Osteoblast (primary cell): ENCODE measurements at regions not wholly inside any gene's neighbourhood (a gene's known extent, or its start where the extent isn't known, plus 50 kb on each side); places are given as distances from the start of the nearest gene placed in this dataset.

Experiments
- DNase-seq: peaks from one replicate; pipeline ENCODE4 v3.0.0; 2011; ENCODE audit warnings: low spot score, mixed read lengths; ENCODE audit not compliant: insufficient read length; ENCODE audit errors: missing footprints
- H2AFZ ChIP-seq: 2 replicates; pipeline ENCODE4 v1.6.0; 2011; ENCODE audit warnings: mild to moderate bottlenecking, low read length
- H3K27ac ChIP-seq: 2 replicates; pipeline ENCODE4 v1.5.1; 2011; ENCODE audit warnings: mild to moderate bottlenecking, low read depth, low read length, moderate library complexity
- H3K27me3 ChIP-seq: 2 replicates; pipeline ENCODE4 v1.6.0; 2012; ENCODE audit warnings: mild to moderate bottlenecking, control low read depth, inconsistent platforms, low read length, moderate library complexity; ENCODE audit not compliant: insufficient read depth
- H3K36me3 ChIP-seq: 2 replicates; pipeline ENCODE4 v1.5.1; 2011; ENCODE audit warnings: mild to moderate bottlenecking, low read length, control low read depth, moderate library complexity; ENCODE audit not compliant: insufficient read depth
- H3K4me1 ChIP-seq: 2 replicates; pipeline ENCODE4 v1.5.1; 2011; ENCODE audit warnings: mild to moderate bottlenecking, low read length, control low read depth, moderate library complexity; ENCODE audit not compliant: insufficient read depth
- H3K4me2 ChIP-seq: 2 replicates; pipeline ENCODE4 v1.6.0; 2011; ENCODE audit warnings: mild to moderate bottlenecking, low read length; ENCODE audit not compliant: insufficient read depth
- H3K4me3 ChIP-seq: fragments of 200-600 bp; sonication (generic); 3 replicates; pipeline ENCODE4 v1.5.1; 2012; ENCODE audit warnings: mild to moderate bottlenecking, low read length, inconsistent platforms; ENCODE audit not compliant: insufficient read depth
- H3K79me2 ChIP-seq: 2 replicates; pipeline ENCODE4 v1.6.0; 2012; ENCODE audit warnings: mild to moderate bottlenecking, low read length, control low read depth, inconsistent platforms; ENCODE audit not compliant: insufficient read depth
- H3K9me3 ChIP-seq: 2 replicates; pipeline ENCODE4 v1.5.1; 2011; ENCODE audit warnings: low read depth, low read length, control low read depth
- H4K20me1 ChIP-seq: 2 replicates; pipeline ENCODE4 v1.6.0; 2012; ENCODE audit warnings: mild to moderate bottlenecking, low read length, control low read depth; ENCODE audit not compliant: insufficient read depth
- TF ChIP-seq, protein P1 (sequence below): IDR thresholded peaks from 2 replicates; pipeline ENCODE4 v1.5.1; 2011; ENCODE audit warnings: mild to moderate bottlenecking, low read depth, low read length, moderate library complexity; ENCODE audit errors: extremely low read depth

- H3K27ac ChIP-seq: no peak overlapping the region
- H3K27me3 ChIP-seq: peaks cover 6% of the 10 kb centered on the region
- H4K20me1 ChIP-seq: no peaks in the 10 kb centered on the region
- no peak for DNase-seq
- H3K9me3 ChIP-seq: no peaks in the 10 kb centered on the region
- H3K4me1 ChIP-seq: peaks cover 19% of the 10 kb centered on the region
- H3K4me3 ChIP-seq: no peak overlapping the region
- H3K4me2 ChIP-seq: no peak overlapping the region
- TF ChIP-seq, protein P1, sequence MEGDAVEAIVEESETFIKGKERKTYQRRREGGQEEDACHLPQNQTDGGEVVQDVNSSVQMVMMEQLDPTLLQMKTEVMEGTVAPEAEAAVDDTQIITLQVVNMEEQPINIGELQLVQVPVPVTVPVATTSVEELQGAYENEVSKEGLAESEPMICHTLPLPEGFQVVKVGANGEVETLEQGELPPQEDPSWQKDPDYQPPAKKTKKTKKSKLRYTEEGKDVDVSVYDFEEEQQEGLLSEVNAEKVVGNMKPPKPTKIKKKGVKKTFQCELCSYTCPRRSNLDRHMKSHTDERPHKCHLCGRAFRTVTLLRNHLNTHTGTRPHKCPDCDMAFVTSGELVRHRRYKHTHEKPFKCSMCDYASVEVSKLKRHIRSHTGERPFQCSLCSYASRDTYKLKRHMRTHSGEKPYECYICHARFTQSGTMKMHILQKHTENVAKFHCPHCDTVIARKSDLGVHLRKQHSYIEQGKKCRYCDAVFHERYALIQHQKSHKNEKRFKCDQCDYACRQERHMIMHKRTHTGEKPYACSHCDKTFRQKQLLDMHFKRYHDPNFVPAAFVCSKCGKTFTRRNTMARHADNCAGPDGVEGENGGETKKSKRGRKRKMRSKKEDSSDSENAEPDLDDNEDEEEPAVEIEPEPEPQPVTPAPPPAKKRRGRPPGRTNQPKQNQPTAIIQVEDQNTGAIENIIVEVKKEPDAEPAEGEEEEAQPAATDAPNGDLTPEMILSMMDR: no peak
- H3K79me2 ChIP-seq: no peaks in the 10 kb centered on the region
- H3K36me3 ChIP-seq: no peaks in the 10 kb centered on the region
- no peak overlapping the region for H2AFZ ChIP-seq
These were observed 113.4 kb upstream of the TANK start for GRCh38 chr2:161046876-161047275.

DNA sequence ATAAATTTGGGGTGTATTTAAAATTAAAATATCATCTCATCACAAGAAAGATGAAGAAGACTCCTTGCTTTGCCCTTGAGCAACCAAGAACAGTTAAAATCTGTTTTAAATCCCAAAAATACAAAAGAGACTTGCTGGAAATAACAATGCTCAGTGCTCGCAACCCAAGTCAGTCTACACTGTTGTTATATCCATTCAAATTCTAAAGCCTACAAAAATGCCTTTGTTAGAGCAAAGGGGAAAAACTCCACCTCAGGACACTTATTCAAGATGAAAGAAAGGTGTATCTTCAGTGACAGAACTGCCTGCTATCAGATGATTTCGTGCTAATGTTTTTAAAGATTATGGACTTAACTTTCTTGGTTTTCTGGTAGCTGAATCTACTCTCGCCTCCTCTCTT, 111.9 kb upstream of the TANK start:
- TF ChIP-seq, protein P1: no peak
- no peak overlapping the region for H2AFZ ChIP-seq
- H3K36me3 ChIP-seq: no peaks in the 10 kb centered on the region
- peaks cover 22% of the 10 kb centered on the region for H3K4me1 ChIP-seq
- no peak overlapping the region for H3K4me2 ChIP-seq
- H3K27ac ChIP-seq: no peak overlapping the region
- no peak for DNase-seq
- H3K79me2 ChIP-seq: no peaks in the 10 kb centered on the region
- H3K9me3 ChIP-seq: no peaks in the 10 kb centered on the region
- peaks cover 6% of the 10 kb centered on the region for H3K27me3 ChIP-seq
- H4K20me1 ChIP-seq: no peaks in the 10 kb centered on the region
- H3K4me3 ChIP-seq: no peak overlapping the region

DNA sequence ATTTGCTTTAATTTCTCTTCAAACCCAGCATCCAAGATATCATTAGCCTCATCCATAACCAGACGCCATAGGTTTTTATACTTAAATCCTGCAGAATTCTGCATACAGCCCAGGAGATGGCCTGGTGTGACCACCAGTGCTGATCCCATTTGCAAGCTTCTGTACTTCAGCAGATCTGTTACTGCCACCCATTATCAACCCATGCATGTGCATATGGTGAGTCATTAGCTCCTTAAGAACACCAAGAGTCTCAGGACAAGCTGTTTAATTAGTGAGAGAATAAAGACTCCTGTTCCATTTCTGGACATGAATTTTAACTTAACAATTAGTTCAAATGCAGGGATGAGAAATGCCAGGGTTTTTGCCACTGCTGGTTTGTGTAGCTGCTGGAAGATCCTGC, 110.7 kb upstream of the TANK start:
- Histone ChIP-seq H3K27ac (no peak overlapping the region), H3K36me3 (no peaks in the 10 kb centered on the region), H2AFZ (no peak overlapping the region), H3K9me3 (no peaks in the 10 kb centered on the region), H3K27me3 (peaks cover 6% of the 10 kb centered on the region), H3K4me2 (no peak overlapping the region), H3K79me2 (no peaks in the 10 kb centered on the region), H3K4me1 (peaks cover 13% of the 10 kb centered on the region), H3K4me3 (no peak overlapping the region), H4K20me1 (no peaks in the 10 kb centered on the region)
- TF ChIP-seq, protein P1: no peak
- DNase-seq: no peak

- Histone ChIP-seq H3K79me2 (no peaks in the 10 kb centered on the region), H3K36me3 (no peaks in the 10 kb centered on the region), H2AFZ (no peak overlapping the region), H3K9me3 (no peaks in the 10 kb centered on the region), H3K4me2 (no peak overlapping the region), H3K4me1 (peaks cover 3% of the 10 kb centered on the region), H3K27me3 (peaks cover 6% of the 10 kb centered on the region), H4K20me1 (no peaks in the 10 kb centered on the region), H3K4me3 (no peak overlapping the region), H3K27ac (no peak overlapping the region)
- TF ChIP-seq, protein P1: no peak
- no peak for DNase-seq
These were observed 108.0 kb upstream of the TANK start for GRCh38 chr2:161052214-161052613.
